ENCODE measurements at regions not wholly inside any gene's neighbourhood (a gene's known extent, or its start where the extent isn't known, plus 50 kb on each side); places are given as distances from the start of the nearest gene placed in this dataset.

- no peak for TF ChIP-seq REST (IDR thresholded peaks at IDR 0.05; ENCODE audit: low read depth, low read length)
Observed at GRCh38 chr6:106844930-106845329, 129.6 kb downstream of the CD24 start (continued).

GRCh38 chr6:106832766-106833510 lies 141.6 kb downstream of the CD24 start:
- H3K36me3 ChIP-seq (replicated peaks in 1 of 2; ENCODE audit: control insufficient read depth in 1 of 2, insufficient read depth in 2 of 2, low read length in 1 of 2) = no peaks in the 10 kb centered on the region
- CTCF ChIA-PET = no interaction called here

More at GRCh38 chr6:106832766-106833510, 141.6 kb downstream of the CD24 start:
- Histone ChIP-seq H3K4me3 (ENCODE audit: low read depth in 2 of 2, low read length in 1 of 2) (no peak overlapping the region), H3K9me2 (no peaks in the 10 kb centered on the region), H3K4me1 (ENCODE audit: control insufficient read depth in 1 of 2, insufficient read depth in 2 of 2, low read depth in 1 of 2, low read length in 1 of 2) (no peaks in the 10 kb centered on the region), H2AFZ (ENCODE audit: low read depth) (no peak overlapping the region), H3K4me2 (no peak overlapping the region), H3K27ac (ENCODE audit: low read depth in 2 of 2, low read length in 1 of 2) (no peak overlapping the region), H3F3A (replicated peaks; ENCODE audit: insufficient read depth) (no peaks in the 10 kb centered on the region), H4K20me1 (ENCODE audit: insufficient read depth) (no peaks in the 10 kb centered on the region), H3K9ac (no peak overlapping the region), H3K27me3 (ENCODE audit: insufficient read depth) (no peaks in the 10 kb centered on the region), H3K9me3 (no peaks in the 10 kb centered on the region), H3K79me2 (ENCODE audit: insufficient read depth) (no peaks in the 10 kb centered on the region)
- no peak for TF ChIP-seq TAF1 (IDR thresholded peaks at IDR 0.05; ENCODE audit: borderline replicate concordance, low read depth, low read length)
- no peak for TF ChIP-seq PBX3 (IDR thresholded peaks at IDR 0.05)
- no peak for TF ChIP-seq USF1 (IDR thresholded peaks at IDR 0.05; ENCODE audit: borderline replicate concordance, low read depth)
- TF ChIP-seq CHD2 (IDR thresholded peaks at IDR 0.05; ENCODE audit: low read length, partially characterized antibody) = no peak
- TF ChIP-seq SMC3 (IDR thresholded peaks at IDR 0.05; ENCODE audit: low read depth, low read length) = no peak
- TF ChIP-seq REST (IDR thresholded peaks at IDR 0.05; ENCODE audit: low read depth, low read length) = no peak
- TF ChIP-seq MEF2A (IDR thresholded peaks at IDR 0.05; ENCODE audit: borderline replicate concordance, low read depth) = no peak
- TF ChIP-seq RXRA (IDR thresholded peaks at IDR 0.05; ENCODE audit: borderline replicate concordance, low read depth) = no peak
- TF ChIP-seq ELF1 (IDR thresholded peaks at IDR 0.05) = no peak
- no peak for TF ChIP-seq CTCF (IDR thresholded peaks at IDR 0.05)
- POLR2A ChIA-PET = no interaction called here
- DNase-seq = no peak
- WGBS (ENCODE audit: low lambda C conversion rate) = 35% methylated on average over 6 of the region's 6 CpGs
